ENCODE measurements at regions not wholly inside any gene's neighbourhood (a gene's known extent, or its start where the extent isn't known, plus 50 kb on each side); places are given as distances from the start of the nearest gene placed in this dataset.
A peak's percentile ranks its signal among the peaks of the same experiment; 100 is the strongest.

GRCh38 chr17:77838748-77839697, 119.5 kb upstream of the TNRC6C start:
- ATAC-seq (no peak), FAIRE-seq (no peak), DNase-seq (peak in 1 of 6 donors; percentile 38)
- Histone ChIP-seq H3K9me3 (no peaks in the 10 kb centered on the region), H3K4me1 (peaks cover 0 to 5% (median 0%) of the 10 kb centered on the region in 3 donors), H3K36me3 (no peaks in the 10 kb centered on the region), H3K4me3 (no peak overlapping the region), H3K27me3 (no peaks in the 10 kb centered on the region), H3K27ac (no peak overlapping the region)
- intact Hi-C loops (cut with DNase I) = no loop called here
- TF ChIP-seq, protein P1, sequence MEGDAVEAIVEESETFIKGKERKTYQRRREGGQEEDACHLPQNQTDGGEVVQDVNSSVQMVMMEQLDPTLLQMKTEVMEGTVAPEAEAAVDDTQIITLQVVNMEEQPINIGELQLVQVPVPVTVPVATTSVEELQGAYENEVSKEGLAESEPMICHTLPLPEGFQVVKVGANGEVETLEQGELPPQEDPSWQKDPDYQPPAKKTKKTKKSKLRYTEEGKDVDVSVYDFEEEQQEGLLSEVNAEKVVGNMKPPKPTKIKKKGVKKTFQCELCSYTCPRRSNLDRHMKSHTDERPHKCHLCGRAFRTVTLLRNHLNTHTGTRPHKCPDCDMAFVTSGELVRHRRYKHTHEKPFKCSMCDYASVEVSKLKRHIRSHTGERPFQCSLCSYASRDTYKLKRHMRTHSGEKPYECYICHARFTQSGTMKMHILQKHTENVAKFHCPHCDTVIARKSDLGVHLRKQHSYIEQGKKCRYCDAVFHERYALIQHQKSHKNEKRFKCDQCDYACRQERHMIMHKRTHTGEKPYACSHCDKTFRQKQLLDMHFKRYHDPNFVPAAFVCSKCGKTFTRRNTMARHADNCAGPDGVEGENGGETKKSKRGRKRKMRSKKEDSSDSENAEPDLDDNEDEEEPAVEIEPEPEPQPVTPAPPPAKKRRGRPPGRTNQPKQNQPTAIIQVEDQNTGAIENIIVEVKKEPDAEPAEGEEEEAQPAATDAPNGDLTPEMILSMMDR (IDR thresholded peaks at IDR 0.05) = no peak
- WGBS, 2 donors = 90 to 91% methylated on average over 23 of the region's 23 CpGs

DNA sequence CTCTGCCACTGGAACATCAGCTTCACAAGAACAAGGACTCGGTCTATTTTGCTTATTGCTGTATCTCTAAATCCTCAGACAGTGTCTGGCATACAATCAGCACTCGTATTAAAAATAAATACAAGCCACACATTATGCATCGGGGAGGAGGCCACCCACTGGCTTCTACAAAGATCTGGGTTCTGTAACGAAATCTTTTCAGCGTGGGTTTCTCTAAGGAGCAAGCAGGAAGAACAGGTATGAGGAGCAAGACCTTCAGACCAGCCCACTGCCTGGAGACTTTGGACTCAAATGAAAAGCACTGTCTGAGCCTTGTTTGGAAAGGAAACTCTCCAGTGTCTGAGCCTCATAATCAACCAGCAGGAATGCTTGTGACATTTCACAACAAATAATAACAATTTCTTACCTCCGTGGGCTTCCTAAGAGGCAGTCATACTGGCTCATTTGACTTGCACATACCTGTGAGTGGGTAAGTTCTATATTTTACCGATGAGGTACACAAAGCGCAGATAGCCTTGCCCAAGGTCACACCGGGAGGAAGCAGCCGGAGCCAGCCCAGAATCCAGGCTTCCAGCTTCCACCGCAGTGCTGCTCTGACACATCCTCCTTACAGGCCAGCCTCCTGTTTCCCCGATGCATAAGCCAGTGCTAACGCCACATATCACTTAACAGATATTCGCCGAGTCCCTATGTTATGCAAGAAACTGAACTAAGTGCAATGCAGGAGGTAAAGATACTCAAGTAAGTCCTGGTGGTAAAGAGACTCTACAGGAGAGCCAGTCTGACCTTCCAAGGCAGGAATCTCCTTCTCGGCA, 118.6 kb upstream of the TNRC6C start:
- no peak overlapping the region for H3K4me3 ChIP-seq
- no peaks in the 10 kb centered on the region for H3K36me3 ChIP-seq
- DNase-seq (peak in 3 of 6 donors; percentile 32 to 62 (median 39)), ATAC-seq (peak; percentile 48 to 76 (median 62)), FAIRE-seq (no peak)
- no peak overlapping the region for H3K27ac ChIP-seq
- no peaks in the 10 kb centered on the region for H3K9me3 ChIP-seq
- peaks cover 0 to 5% (median 0%) of the 10 kb centered on the region in 3 donors for H3K4me1 ChIP-seq
- TF ChIP-seq, protein P1 (IDR thresholded peaks at IDR 0.05) = no peak
- intact Hi-C loops (cut with DNase I) = no loop called here
- WGBS, 2 donors = 33% methylated on average over 16 of the region's 16 CpGs
- no peaks in the 10 kb centered on the region for H3K27me3 ChIP-seq

GRCh38 chr17:77840513-77841165, 117.9 kb upstream of the TNRC6C start:
- WGBS, 2 donors = 77 to 84% methylated on average over 10 of the region's 10 CpGs
- no peaks in the 10 kb centered on the region for H3K9me3 ChIP-seq
- ATAC-seq (no peak), DNase-seq (peak in 1 of 6 donors; percentile 30), FAIRE-seq (no peak)
- H3K27ac ChIP-seq = no peak overlapping the region
- peaks cover 0 to 5% (median 0%) of the 10 kb centered on the region in 3 donors for H3K4me1 ChIP-seq
- TF ChIP-seq, protein P1 (IDR thresholded peaks at IDR 0.05) = no peak
- H3K27me3 ChIP-seq = no peaks in the 10 kb centered on the region
- H3K4me3 ChIP-seq = no peak overlapping the region
- H3K36me3 ChIP-seq = no peaks in the 10 kb centered on the region
- intact Hi-C loops (cut with DNase I) = no loop called here

DNA sequence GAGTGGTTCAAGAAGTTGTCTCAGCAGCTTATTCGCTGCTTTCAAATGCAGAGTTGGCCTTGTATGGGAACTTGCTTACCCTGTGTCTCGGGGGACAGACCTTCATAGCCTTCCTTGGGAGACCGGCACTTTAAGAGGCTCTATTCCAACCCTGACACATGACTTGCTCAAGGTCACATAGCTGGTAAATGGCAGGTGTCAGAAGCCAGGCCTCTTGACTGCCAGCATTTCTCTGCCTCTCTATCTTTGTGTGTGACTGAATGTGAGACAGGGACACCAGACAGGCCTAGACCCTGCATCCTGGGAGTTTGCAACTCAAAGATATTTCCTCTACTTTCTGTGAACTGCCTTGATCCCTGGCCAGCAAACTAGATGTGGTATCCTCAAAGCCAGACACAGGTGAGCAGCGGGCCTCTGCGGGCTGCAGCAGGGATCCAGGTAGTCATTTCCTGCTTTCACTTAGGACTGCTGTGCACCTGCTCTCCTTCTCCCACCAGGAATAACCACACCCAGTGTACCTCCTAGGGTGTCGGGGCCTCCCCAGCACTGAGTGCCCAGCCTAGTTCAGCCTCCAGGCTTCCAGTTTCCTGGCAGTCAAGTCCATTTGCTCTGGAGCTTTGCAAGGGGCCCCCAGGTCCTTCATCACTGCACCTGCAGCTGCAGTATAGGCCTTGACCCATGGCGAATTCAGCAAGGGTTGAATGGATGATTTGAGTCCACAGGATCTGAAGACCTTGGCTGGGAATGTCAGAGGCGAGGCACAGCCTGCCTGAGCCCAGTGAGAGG, 116.6 kb upstream of the TNRC6C start:
- 85 to 91% methylated on average over 8 of the region's 8 CpGs for WGBS, 2 donors
- Histone ChIP-seq H3K27me3 (no peaks in the 10 kb centered on the region), H3K4me1 (peaks cover 0 to 5% (median 0%) of the 10 kb centered on the region in 3 donors), H3K27ac (no peak overlapping the region), H3K9me3 (no peaks in the 10 kb centered on the region), H3K36me3 (no peaks in the 10 kb centered on the region), H3K4me3 (no peak overlapping the region)
- intact Hi-C loops (cut with DNase I) = no loop called here
- ATAC-seq (peak; percentile 23 to 62 (median 52)), DNase-seq (peak in 2 of 6 donors; percentile 25 to 55), FAIRE-seq (no peak)
- TF ChIP-seq, protein P1 (IDR thresholded peaks at IDR 0.05) = no peak

Measured in pancreas (tissue), 10 donors.